Kidney epithelial cell (primary cell): ENCODE measurements at regions not wholly inside any gene's neighbourhood (a gene's known extent, or its start where the extent isn't known, plus 50 kb on each side); places are given as distances from the start of the nearest gene placed in this dataset.

Experiments
- DNase-seq: peaks from one replicate; pipeline ENCODE4 v3.0.0-alpha.2; 2010; ENCODE audit warnings: low read depth
- H3K27me3 ChIP-seq: 2 replicates; pipeline ENCODE4 v1.6.0; 2011; ENCODE audit warnings: low read length; ENCODE audit not compliant: control insufficient read depth, insufficient read depth
- H3K36me3 ChIP-seq: 2 replicates; pipeline ENCODE4 v1.5.1; 2011; ENCODE audit warnings: low read length; ENCODE audit not compliant: control insufficient read depth, insufficient read depth
- H3K4me3 ChIP-seq: 2 replicates; pipeline ENCODE4 v1.5.1; 2011; ENCODE audit warnings: low read depth, mild to moderate bottlenecking, control low read depth, low read length
- TF ChIP-seq, protein P1 (sequence below): IDR thresholded peaks from 2 replicates; pipeline ENCODE4 v1.5.1; 2011; ENCODE audit warnings: mild to moderate bottlenecking, moderate library complexity, low read length, control low read depth, inconsistent platforms; ENCODE audit not compliant: insufficient read depth, poor library complexity, severe bottlenecking

GRCh38 chr3:18623220-18623619, 198.1 kb upstream of the SATB1 start:
- Histone ChIP-seq H3K4me3 (no peak overlapping the region), H3K27me3 (no peaks in the 10 kb centered on the region), H3K36me3 (no peaks in the 10 kb centered on the region)
- TF ChIP-seq, protein P1, sequence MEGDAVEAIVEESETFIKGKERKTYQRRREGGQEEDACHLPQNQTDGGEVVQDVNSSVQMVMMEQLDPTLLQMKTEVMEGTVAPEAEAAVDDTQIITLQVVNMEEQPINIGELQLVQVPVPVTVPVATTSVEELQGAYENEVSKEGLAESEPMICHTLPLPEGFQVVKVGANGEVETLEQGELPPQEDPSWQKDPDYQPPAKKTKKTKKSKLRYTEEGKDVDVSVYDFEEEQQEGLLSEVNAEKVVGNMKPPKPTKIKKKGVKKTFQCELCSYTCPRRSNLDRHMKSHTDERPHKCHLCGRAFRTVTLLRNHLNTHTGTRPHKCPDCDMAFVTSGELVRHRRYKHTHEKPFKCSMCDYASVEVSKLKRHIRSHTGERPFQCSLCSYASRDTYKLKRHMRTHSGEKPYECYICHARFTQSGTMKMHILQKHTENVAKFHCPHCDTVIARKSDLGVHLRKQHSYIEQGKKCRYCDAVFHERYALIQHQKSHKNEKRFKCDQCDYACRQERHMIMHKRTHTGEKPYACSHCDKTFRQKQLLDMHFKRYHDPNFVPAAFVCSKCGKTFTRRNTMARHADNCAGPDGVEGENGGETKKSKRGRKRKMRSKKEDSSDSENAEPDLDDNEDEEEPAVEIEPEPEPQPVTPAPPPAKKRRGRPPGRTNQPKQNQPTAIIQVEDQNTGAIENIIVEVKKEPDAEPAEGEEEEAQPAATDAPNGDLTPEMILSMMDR = no peak
- DNase-seq = no peak

DNA sequence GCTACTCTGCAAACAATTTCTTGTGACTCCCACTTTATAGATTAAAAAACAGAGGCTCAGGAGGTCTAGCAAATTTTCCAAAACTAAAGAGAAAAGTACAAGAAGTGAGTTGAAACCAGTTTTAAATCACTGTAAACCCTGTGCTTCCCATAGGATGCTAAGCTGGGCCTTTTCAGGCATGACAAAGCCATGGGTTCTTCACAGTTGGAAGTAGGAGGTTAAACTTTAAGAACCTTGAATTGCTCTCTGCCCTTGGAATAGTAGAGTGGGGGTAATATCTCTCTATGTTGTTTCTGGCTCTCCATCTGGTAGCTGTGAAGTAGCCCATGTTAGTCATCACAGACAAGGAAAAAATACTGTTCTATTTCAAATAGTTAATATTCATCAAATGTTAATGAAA, 193.6 kb upstream of the SATB1 start:
- Histone ChIP-seq H3K36me3 (no peaks in the 10 kb centered on the region), H3K4me3 (no peak overlapping the region), H3K27me3 (no peaks in the 10 kb centered on the region)
- no peak for DNase-seq
- TF ChIP-seq, protein P1 = no peak

DNA sequence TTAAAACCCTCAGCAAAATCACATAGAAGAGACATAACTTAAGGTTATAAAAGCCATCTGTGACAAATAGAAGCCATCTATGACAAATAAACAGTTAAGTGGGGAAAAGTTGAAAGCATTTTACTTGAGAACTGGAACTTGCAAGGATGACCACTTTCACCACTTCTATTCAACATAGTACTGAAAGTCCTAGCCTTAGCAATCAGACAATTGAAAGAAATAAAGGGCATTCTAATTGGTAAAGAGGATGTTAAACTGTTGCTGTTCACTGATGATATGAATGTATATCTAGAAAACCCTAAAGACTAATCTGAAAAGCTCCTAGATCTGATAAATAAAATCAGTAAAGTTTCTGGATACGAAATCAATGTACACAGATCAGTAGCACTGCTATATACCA, 186.9 kb upstream of the SATB1 start:
- Histone ChIP-seq H3K27me3 (no peaks in the 10 kb centered on the region), H3K36me3 (no peaks in the 10 kb centered on the region), H3K4me3 (no peak overlapping the region)
- TF ChIP-seq, protein P1 = no peak
- no peak for DNase-seq

- no peak overlapping the region for H3K4me3 ChIP-seq
- DNase-seq = no peak
- H3K36me3 ChIP-seq = no peaks in the 10 kb centered on the region
- no peaks in the 10 kb centered on the region for H3K27me3 ChIP-seq
- TF ChIP-seq, protein P1 = no peak
These were observed 184.0 kb upstream of the SATB1 start for GRCh38 chr3:18609187-18609586.

DNA sequence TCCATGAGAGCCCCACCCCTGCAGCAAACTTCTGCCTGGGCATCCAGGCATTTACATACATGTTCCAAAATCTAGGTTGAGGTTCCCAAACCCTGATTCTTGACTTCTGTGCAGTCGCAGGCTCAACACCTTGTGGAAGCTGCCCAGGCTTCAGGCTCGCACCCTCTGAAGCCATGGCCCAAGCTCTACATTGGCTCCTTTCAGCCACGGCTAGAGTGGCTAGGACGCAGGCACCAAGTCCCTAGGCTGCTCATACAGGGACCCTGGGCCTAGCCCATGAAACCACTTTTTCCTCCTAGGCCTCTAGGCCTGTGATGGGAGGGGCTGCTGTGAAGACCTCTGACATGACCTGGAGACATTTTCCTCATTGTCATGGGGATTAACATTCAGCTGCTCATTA, 172.8 kb upstream of the SATB1 start:
- TF ChIP-seq, protein P1 = no peak
- Histone ChIP-seq H3K36me3 (no peaks in the 10 kb centered on the region), H3K27me3 (no peaks in the 10 kb centered on the region), H3K4me3 (no peak overlapping the region)
- no peak for DNase-seq

DNA sequence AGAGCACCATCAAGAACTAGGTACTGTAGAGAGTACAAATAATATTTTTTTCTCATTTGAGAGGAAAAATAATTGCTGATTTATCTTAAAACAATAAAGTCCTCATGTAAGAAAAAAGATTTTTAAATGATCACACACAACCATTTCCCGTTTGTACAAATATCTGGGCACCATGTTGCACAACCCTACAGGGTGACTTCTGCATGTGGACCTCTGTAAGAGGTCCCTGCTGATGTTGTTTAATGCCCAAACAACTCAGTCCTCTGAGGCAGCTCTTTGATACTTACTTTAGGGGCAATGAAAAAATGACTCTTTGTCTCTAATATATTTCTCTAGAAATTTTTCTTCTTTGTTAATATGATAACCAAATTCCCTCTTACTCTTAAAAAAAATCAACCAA, 168.1 kb upstream of the SATB1 start:
- TF ChIP-seq, protein P1 = no peak

More for the DNA sequence above, 168.1 kb upstream of the SATB1 start:
- Histone ChIP-seq H3K36me3 (no peaks in the 10 kb centered on the region), H3K4me3 (no peak overlapping the region), H3K27me3 (no peaks in the 10 kb centered on the region)
- DNase-seq = no peak
